MG63 (cell line): ENCODE measurements at regions not wholly inside any gene's neighbourhood (a gene's known extent, or its start where the extent isn't known, plus 50 kb on each side); places are given as distances from the start of the nearest gene placed in this dataset.
A peak's percentile ranks its signal among the peaks of the same experiment; 100 is the strongest.
"Not testable (repeated sequence)": the region's sequence is repeated elsewhere in the genome, so short reads cannot be mapped to it uniquely, and the experiment has no call there.

Source experiments
- DNase-seq: peaks from one replicate; pipeline ENCODE4 v3.0.0-alpha.2; 2020
- H3K27me3 ChIP-seq: fragments of 250-450 bp; sonication (Bioruptor Pico); 2 replicates; pipeline ENCODE4 v1.5.1; 2020; ENCODE audit warnings: mild to moderate bottlenecking, moderate library complexity
- H3K36me3 ChIP-seq: fragments of 250-450 bp; sonication (Bioruptor Pico); 2 replicates; pipeline ENCODE4 v1.5.1; 2020; ENCODE audit warnings: mild to moderate bottlenecking, moderate library complexity
- H3K4me3 ChIP-seq: fragments of 250-450 bp; sonication (Bioruptor Pico); 2 replicates; pipeline ENCODE4 v1.5.1; 2020; ENCODE audit warnings: mild to moderate bottlenecking, moderate library complexity
- H3K9me3 ChIP-seq: fragments of 250-450 bp; sonication (Bioruptor Pico); 2 replicates; pipeline ENCODE4 v1.5.1; 2020; ENCODE audit warnings: mild to moderate bottlenecking, moderate library complexity

DNA sequence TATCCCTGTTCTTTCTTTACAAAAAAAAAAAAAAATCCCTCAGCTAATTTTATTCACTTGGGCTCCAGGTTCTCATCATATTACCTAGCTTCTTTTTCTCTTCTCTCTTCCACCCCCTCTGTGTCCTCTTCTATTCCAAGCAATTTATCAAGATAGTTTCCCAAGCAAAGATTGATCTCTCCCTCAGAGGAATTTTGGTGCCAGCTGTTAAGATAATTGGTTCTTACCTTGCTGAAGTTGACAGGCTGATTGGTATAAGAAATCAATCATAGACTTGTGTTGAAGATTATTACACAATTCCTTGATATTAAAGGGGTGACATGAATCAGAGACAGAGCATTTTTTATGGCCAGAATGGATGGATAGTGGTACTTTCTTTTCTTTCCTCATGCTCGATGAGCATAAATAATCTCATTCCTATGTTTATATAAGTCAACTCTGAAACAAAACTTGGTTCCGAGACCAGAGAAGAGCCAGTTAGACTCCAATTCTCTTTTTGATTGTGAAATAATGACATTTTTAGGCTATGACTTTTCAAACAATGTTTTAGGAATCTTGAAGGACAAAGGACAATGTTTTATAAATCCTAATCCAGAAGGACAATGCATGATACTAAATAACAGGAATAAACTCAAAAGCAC, 264.1 kb upstream of the PRKD1 start:
- Histone ChIP-seq H3K4me3 (no peak overlapping the region), H3K36me3 (no peaks in the 10 kb centered on the region), H3K27me3 (no peaks in the 10 kb centered on the region), H3K9me3 (no peaks in the 10 kb centered on the region)
- no peak for DNase-seq

GRCh38 chr14:30193101-30193500, 265.5 kb upstream of the PRKD1 start:
- H3K27me3 ChIP-seq: no peaks in the 10 kb centered on the region
- DNase-seq: no peak
- no peak overlapping the region for H3K4me3 ChIP-seq

DNA sequence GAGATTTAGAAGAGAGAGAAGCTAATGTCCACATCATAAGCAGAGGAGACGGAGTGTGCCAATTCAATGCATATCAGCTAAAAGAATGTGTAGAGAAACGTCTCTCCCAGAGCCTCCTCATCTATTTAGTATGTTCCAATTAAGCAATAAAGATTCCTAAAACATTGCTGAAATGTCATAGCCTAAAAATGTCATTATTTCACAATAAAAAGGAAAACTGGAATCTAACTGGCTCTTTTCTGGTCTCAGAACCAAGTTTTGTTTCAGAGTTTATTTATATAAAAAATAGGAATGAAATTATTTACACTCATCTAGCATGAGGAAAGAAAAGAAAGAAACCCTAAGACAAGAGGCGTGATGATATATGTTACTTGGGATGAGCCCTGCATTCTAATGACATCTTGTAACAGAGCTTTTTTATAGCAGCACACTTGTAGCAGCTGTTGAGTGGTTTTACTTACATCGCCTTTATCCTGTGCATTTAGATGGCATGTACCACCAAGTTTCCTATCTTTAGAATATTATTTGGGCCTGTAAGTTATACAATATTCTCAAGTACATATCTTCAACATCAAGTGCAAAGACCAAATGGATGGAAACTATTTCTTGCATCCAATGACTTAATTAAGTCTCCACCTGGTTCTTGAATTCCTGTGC, 266.3 kb upstream of the PRKD1 start:
- H3K36me3 ChIP-seq: no peaks in the 10 kb centered on the region

More at GRCh38 chr14:30193101-30193500, 265.5 kb upstream of the PRKD1 start:
- Histone ChIP-seq H3K9me3 (no peaks in the 10 kb centered on the region), H3K36me3 (no peaks in the 10 kb centered on the region)

GRCh38 chr14:30194741-30195148, 267.1 kb upstream of the PRKD1 start:
- no peak overlapping the region for H3K4me3 ChIP-seq

More for the DNA sequence above, 266.3 kb upstream of the PRKD1 start:
- H3K4me3 ChIP-seq: no peak overlapping the region
- DNase-seq: peak; percentile 48
- no peaks in the 10 kb centered on the region for H3K9me3 ChIP-seq
- H3K27me3 ChIP-seq: no peaks in the 10 kb centered on the region

DNA sequence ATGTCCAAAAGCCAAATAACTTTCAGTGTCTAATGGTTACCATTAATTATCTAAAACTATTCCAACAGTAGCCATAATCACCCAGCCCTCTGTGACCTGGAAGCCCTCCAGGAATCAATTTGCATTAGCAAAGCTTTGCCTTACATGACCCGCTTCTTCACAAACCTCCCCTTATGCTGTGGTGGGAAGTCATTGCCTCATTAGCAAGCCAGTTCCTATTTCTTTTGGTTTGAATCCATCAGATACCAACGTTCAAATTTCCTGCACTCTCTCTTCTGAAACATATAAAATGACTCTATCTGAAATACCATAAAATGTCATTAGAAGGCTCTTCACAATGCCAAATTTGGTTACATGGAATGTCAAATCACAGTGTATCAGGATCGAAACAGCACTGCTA, 268.3 kb upstream of the PRKD1 start:
- no peaks in the 10 kb centered on the region for H3K27me3 ChIP-seq
- H3K9me3 ChIP-seq: no peaks in the 10 kb centered on the region
- H3K36me3 ChIP-seq: no peaks in the 10 kb centered on the region
- DNase-seq: no peak
- no peak overlapping the region for H3K4me3 ChIP-seq

More at GRCh38 chr14:30194741-30195148, 267.1 kb upstream of the PRKD1 start:
- H3K9me3 ChIP-seq: no peaks in the 10 kb centered on the region
- peak; percentile 29 for DNase-seq
- no peaks in the 10 kb centered on the region for H3K27me3 ChIP-seq
- H3K36me3 ChIP-seq: no peaks in the 10 kb centered on the region

GRCh38 chr14:30196861-30197260, 269.2 kb upstream of the PRKD1 start:
- no peak overlapping the region for H3K4me3 ChIP-seq
- H3K9me3 ChIP-seq: 0 out of 2 replicates have a peak, but pooled peaks cover under 1% of the 10 kb centered on the region
- H3K36me3 ChIP-seq: no peaks in the 10 kb centered on the region
- no peaks in the 10 kb centered on the region for H3K27me3 ChIP-seq
- no peak for DNase-seq

GRCh38 chr14:30198720-30199119, 271.1 kb upstream of the PRKD1 start:
- not testable (repeated sequence) for H3K4me3 ChIP-seq, H3K27me3 ChIP-seq, H3K9me3 ChIP-seq, DNase-seq, H3K36me3 ChIP-seq

DNA sequence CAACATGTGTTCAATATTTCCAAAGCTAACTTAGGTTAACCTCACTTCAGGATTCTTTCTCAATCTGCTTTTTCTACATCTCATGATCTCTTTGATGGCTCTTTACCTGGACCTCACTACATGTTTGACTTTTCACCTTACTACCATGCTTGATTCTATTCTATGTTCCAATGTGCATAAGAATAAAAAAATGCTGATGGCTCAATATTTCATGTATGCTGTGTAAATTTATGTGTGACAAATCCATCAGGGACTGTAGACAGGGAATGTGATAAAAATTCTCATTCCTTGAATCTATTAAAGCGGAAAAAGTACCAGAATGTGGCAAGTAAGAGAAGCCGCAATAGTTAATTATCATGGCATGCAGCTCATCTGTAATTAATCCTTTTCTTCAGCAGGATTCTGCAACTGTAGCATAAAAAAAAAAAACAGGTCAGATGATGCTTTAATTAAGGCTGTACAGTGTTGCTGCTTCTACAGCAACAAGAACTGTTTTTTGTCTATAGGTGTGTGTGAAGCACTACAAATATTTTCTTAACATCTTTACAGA, 276.9 kb upstream of the PRKD1 start:
- Histone ChIP-seq H3K27me3 (no peaks in the 10 kb centered on the region), H3K9me3 (0 out of 2 replicates have a peak, but pooled peaks cover 2% of the 10 kb centered on the region)

DNA sequence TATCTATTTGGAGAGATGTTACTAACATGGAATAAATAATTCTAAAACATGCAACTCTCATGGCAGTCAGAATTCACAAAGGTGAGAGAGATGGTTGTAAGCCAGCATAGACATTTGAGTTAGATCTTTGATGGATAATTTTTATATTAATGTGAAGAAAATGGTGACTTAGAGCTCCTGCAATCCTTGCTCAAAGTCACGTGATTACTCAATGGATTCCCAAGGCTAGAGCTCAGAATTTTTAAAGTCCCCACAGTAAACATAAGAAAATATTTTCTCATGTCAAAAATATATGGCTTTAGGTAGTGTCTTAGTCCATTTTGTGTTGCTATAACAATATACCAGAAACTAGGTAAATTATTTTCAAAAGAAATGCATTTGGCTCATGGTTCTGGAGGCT, 281.5 kb upstream of the PRKD1 start:
- no peaks in the 10 kb centered on the region for H3K27me3 ChIP-seq
- DNase-seq: no peak
- no peaks in the 10 kb centered on the region for H3K9me3 ChIP-seq
- H3K36me3 ChIP-seq: no peaks in the 10 kb centered on the region
- no peak overlapping the region for H3K4me3 ChIP-seq

More for the DNA sequence above, 276.9 kb upstream of the PRKD1 start:
- no peaks in the 10 kb centered on the region for H3K36me3 ChIP-seq
- no peak overlapping the region for H3K4me3 ChIP-seq
- DNase-seq: no peak

DNA sequence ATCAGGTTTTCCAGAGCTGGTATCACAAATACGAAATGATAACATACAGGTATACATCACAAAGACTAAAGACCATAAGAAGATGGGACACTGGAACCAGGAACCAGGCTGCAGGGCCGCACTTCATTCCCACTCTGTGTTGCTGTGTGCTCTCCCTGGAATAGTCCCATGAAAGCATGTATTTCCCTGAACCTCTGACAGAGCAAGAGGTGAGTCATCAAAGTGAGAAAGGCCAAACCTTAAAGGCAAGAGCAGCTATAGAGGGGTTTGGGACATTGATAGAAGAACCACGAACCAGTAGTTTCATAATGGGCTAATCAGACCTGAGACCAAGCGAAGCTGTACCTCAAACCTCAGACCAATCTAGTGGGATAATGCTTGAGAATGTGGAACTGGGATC, 283.0 kb upstream of the PRKD1 start:
- H3K4me3 ChIP-seq: no peak overlapping the region
- no peak for DNase-seq
- no peaks in the 10 kb centered on the region for H3K36me3 ChIP-seq
- H3K9me3 ChIP-seq: no peaks in the 10 kb centered on the region
- no peaks in the 10 kb centered on the region for H3K27me3 ChIP-seq

DNA sequence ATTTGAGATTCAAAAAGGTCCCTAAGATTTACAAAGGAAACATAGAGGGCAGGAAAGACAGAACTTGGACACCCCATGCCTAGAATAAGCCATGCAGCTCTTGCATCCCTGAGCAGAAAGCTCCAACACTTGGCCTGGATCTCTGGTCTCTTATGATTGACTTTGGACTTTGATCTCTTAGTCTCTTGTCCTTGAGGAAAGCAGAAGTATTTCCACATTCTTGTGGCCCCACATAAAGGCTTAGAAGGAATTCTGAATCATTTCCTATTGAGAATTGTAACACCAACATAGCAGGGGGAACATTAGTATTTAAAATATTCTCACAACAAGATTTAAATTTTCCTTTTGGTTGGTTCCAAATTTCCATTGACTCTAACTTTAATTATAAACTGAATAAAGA, 283.7 kb upstream of the PRKD1 start:
- no peak overlapping the region for H3K4me3 ChIP-seq
- no peak for DNase-seq
- no peaks in the 10 kb centered on the region for H3K27me3 ChIP-seq
- no peaks in the 10 kb centered on the region for H3K36me3 ChIP-seq
- no peaks in the 10 kb centered on the region for H3K9me3 ChIP-seq

DNA sequence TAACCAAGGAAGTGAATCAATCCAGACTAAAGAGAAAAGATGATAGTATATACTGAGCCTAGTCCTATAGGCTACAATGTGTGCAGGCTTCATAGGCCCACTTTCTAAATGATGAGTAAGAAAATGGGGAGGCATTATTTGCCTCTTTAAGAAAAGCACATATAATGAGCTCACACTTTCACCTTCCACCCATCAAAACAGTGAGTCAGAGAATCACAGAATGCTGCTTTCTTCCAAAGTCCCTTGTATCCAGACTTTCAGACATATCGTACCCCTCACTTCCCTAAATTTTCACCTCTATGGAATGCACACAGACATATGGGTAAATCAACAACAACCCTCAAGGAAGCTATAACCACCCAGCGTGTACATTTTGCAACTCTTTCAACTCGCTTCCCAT, 286.4 kb upstream of the PRKD1 start:
- Histone ChIP-seq H3K9me3 (no peaks in the 10 kb centered on the region), H3K4me3 (no peak overlapping the region), H3K36me3 (no peaks in the 10 kb centered on the region), H3K27me3 (no peaks in the 10 kb centered on the region)
- DNase-seq: no peak

DNA sequence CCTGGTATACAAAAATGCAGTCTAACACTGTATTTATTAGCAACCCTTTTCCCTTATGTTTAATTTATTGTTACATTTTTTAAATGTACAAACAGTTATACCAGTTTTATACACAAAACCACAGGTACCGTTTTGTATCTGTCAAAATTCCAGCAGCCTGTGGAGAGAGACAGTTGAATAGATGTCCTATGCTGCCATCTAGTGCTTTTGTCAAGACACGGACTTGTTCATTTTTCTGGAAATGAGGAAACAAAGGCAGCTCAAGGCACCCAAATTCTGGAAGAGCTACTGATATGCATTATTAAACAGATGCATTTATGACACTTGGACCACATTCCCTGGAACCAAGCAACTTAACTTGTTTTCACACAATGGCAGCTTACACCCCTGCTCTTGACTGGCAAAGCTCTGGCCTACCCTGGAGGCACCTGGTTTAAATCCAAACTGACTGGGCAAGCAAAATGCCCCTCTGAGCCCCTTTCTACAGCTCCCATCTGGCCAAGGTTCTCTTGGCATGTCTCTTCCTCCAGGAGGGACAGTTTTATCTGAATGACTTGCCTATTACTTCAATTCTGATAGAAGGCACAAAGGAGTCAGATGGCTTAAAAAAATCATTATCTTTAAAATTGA, 286.9 kb upstream of the PRKD1 start:
- Histone ChIP-seq H3K27me3 (no peaks in the 10 kb centered on the region), H3K36me3 (no peaks in the 10 kb centered on the region), H3K9me3 (no peaks in the 10 kb centered on the region), H3K4me3 (no peak overlapping the region)
- no peak for DNase-seq

DNA sequence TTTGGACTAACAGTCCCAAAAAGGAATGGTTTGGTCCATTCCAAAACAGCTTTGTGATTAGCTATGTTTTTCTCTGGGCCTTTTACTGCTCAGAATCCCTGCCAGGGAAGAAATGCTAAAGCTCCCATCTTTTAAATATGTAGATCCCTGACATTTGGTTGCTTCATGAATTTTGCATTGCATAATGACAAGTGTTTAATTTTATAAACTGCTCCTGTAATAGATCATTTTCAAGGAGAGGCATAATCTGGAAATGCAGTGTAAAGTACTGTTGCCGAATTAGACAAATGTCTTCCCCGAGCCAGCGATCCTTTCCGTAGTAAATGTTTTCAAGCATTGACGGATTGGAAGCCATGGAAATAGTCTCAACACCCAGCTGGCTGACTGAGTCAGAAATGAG, 291.3 kb upstream of the PRKD1 start:
- no peak for DNase-seq
- H3K9me3 ChIP-seq: no peaks in the 10 kb centered on the region
- no peak overlapping the region for H3K4me3 ChIP-seq
- H3K27me3 ChIP-seq: no peaks in the 10 kb centered on the region
- H3K36me3 ChIP-seq: no peaks in the 10 kb centered on the region

DNA sequence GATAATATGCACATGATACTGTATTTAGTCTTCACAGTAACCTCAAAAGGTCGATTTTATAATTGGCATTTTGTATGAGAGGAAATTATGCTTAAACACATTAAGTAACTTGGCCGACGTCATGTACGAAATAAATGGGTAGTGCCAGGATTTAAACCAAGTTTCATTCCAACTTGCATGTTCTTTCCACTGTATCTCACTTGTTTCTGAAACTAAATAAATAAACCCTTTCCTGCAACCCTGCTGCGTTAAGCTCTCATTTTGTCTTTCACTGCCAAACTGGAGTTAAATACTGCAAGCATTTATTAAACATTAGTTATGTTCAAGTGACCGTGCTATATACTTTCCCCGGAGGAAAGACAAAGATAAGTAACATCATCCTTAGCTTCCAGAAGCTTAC, 293.9 kb upstream of the PRKD1 start:
- peak; percentile 35 for DNase-seq
- no peaks in the 10 kb centered on the region for H3K27me3 ChIP-seq
- H3K4me3 ChIP-seq: no peak overlapping the region

GRCh38 chr14:30223385-30223785, 295.7 kb upstream of the PRKD1 start:
- no peaks in the 10 kb centered on the region for H3K27me3 ChIP-seq
- H3K9me3 ChIP-seq: no peaks in the 10 kb centered on the region
- H3K4me3 ChIP-seq: no peak overlapping the region
- peak; percentile 65 for DNase-seq
- H3K36me3 ChIP-seq: no peaks in the 10 kb centered on the region

More for the DNA sequence above, 293.9 kb upstream of the PRKD1 start:
- Histone ChIP-seq H3K9me3 (no peaks in the 10 kb centered on the region), H3K36me3 (no peaks in the 10 kb centered on the region)

- peak; percentile 75 for DNase-seq
- Histone ChIP-seq H3K4me3 (no peak overlapping the region), H3K36me3 (no peaks in the 10 kb centered on the region), H3K27me3 (no peaks in the 10 kb centered on the region), H3K9me3 (no peaks in the 10 kb centered on the region)
These were observed 296.3 kb upstream of the PRKD1 start for GRCh38 chr14:30223966-30224365.
